NCI-H2081 (cell line): ENCODE measurements at regions not wholly inside any gene's neighbourhood (a gene's known extent, or its start where the extent isn't known, plus 50 kb on each side); places are given as distances from the start of the nearest gene placed in this dataset.

Experiments used
- DNase-seq, 2 experiments: peaks; one replicate each; lab custom pipeline; 2025; lab: John Stamatoyannopoulos, UW

DNA sequence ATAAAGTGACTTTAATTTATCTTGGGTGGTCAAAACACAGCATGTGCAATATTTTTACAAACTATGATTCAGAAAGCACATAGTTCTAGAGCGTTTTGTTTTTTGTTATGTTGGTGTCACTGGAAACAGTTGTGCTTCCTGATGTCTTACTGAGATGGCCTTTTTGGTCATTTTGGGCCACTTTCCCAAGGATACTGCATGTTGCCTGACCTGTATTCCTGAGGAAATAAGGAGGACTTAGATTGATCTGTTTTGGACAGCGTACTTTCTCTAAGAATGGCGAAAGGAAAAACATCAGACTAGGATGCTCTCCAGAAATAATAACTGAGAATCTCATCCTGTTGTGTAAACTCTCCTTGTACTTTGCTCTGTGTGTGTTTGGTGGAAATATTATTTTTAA lies 451.2 kb downstream of the USP25 start:
- no peak for DNase-seq

DNA sequence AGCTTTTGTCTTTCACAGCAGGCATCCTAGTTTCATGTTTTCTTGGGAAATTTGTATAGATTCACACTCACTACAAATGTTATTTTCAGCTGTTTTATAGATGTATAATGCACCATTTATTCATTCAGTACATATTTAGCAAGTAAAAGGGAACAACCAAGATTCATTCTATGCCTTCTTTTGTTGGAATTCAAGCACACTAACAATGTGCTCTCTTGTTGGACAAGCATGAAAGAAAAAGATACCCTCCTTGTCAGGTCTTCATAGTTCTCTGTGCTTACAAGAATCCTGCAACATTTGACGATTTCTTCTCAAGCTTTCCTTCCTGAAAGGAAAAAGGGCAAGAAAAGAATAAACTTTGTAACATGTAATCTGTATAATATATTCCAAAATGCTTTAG lies 456.0 kb downstream of the USP25 start:
- no peak for DNase-seq

DNA sequence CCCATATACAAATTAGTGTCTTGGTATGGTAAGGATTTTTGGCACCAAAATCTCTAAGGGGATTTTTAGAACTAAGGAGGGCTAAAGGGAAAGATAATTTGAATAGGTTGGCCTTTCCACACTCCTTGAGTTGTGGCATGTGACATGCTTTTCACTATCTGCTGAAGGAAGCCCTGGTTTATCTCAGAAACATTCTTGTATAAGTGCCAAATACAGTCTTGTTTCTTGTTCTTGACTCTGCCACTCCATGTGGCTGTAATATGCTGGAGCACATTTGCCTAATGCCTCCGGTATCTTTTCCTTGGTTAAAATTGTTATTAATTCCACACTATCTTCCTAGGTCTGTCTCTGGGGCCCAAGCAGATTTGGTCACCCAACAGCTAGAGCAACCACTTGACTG lies 457.0 kb downstream of the USP25 start:
- no peak for DNase-seq

DNA sequence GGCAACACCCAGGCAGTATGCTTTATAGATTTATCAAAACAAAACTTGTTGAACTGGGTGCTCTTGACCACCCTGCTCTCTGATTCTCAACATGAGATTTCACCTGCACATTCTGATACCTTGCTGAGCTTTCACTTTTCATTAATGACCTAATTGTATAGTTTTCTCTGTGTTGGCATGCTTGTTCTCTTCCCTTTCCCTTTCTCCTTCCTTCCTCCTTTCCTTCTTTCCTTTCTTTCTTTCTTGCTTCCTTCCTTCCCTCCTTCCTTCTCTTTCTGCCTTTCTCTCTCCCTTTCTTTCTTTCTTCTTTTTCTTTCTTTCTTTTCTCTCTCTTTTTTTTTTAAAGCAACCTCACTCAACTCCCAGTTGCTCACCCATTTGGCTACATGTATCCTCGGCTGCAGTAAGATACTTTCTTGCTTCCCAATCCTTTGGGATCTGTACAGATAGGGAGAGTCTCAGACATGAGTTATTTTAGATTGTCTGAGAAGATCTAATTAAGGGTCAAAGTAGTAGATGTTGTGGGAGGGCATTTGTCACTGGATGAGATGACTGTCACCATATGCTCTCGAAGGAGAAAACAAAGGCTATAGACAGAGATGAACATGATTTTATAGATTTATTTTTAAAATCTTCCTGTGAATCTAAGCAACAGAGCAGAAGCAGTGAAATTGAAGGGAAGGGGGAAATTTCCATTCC lies 458.0 kb downstream of the USP25 start:
- no peak for DNase-seq

DNA sequence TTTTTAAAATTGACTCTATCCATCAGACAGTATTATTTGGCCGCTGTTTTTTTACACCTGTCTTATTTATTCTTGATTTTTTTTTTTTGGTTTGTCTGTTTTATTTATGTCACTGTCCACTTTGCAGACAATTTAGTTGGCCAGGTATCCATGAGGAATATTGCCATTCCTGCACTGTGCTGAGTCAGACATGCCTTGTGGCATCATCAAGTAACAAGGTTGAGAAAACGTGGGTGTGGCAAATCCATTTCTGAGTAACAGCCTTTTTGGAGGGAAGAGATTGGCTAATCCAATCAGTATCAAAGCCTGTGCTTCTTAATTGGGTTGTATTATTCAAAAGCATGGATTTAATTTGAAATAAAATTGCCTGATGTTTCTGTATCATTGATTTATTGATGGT lies 463.1 kb downstream of the USP25 start:
- DNase-seq, result no peak

DNA sequence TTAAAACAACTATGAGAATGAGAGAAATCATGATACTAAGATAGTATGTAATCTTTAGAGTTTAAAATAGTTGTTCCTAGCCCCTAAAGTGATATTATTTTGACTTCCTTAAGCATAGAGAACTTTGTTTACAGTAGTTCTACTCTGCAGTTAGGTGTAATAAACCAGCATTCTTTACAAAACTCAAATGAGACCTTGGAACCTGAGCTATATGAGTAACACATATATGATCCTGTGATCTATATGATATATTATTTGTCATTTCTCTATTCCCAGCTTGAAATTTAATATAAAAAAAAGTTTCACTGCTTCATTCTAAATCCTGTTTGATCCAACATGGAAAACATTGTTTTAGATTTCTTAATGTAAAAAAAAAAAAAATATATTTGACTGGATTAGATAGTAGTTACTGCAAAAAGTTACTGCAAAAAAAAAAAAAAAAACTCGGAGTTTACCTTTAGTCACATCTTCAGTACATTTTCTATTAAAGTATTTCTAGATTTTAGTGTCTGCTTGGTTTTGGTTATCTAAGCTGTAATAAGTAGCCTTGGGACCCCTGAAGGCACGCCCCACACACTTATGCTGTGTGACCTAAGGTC lies 463.8 kb downstream of the USP25 start:
- no peak for DNase-seq

DNA sequence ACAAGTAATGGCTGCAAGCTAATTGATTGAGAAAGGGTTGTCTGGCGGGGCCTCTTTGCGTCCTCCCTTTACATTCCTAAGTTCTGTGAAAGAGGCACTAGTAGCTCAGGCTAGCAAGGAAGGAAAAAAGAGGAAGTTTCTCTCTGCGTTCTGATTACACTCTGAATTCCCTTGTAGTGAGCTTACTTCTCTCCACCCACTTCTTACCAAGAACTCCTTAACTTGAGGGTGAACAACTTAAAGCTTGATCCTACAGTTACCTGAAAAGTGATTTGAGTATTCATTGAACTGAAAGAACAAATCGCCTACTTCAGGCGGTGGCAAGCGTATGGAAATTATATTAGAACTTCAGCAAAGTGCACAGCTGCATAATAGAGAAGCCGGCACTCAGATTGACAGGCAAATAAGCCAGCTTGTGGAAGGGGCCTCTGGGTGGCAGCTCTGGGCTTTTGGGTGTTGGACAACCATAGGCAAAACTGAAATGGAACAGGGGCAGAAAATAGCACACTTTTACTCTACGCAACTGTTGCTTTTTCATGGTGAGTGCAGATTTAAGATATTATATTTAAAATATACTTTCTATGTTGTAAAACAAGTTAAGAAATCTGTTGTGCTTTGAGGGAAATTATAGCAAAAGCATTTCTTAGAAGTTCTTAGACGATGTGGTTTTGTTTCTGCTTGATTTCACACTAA lies 464.5 kb downstream of the USP25 start:
- DNase-seq, result no peak

DNA sequence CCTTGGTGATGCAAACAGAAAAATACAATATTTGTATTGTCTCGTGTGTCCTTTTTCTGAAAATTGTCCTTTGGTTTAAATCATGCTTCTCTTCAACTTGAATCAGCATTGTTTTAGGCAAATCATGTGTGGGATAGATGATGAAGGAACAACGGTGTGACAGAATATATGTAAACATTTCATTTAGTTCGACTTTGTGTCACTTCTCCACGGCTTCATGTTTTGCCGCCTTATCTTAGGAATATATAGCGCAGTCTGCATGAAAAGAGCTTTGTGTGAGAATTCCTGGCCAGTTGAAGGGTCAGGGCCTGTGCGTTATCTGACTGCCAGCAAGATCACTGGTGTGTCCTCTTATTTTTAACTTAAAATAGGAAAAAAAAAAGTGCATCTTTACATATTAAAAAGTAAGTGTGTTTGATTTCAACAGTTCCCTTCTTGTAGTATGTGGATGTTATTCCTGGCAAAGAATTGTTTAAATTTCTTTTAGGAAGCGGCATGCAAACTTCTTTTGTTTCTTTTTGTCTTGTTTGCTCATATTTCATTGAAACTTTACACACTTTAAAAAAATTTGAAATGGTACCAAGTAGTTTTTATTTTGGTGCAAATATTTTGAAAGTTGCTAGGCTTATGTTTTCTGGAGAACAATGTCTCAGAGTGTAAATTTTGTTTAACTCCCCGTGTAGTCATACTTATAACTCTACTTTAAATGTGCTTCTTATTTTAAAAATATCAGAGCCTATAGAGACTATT lies 465.2 kb downstream of the USP25 start:
- DNase-seq, result no peak

DNA sequence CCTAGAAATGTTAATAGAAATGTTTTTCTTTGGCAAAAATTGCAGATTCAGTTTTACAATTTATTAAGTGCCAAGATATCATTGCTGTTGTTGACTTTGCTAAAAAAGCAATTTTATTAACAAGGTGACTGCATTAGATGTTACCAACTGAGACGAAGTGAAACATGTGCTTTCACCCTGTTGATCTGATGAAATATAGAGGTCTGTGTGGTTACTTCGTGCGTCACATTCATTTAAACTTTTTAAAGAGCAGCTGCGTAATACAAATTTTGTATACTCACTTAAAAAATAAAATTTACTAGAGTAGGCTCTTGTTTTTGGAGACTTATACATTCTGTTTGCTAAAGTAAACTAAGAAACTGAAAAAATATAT lies 465.7 kb downstream of the USP25 start:
- DNase-seq, result no peak

DNA sequence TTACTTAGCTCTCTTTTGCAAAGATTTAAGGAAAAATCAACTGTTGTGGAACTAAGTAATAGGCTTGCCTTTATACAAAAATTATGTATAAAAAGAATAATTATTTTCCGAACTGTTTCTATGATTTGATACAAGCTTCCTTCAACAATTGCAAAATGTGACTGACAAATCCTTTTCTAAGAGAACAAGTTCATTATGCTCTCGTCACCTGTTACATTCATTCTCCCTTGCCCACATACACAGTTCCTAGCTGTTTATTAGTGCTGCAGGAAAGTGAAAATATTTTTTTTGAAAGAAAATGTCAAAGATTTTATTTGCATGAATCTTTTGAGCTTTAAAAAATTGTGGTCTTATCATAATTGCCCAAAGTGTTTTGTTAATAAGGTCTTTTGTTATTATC lies 466.2 kb downstream of the USP25 start:
- no peak for DNase-seq

DNA sequence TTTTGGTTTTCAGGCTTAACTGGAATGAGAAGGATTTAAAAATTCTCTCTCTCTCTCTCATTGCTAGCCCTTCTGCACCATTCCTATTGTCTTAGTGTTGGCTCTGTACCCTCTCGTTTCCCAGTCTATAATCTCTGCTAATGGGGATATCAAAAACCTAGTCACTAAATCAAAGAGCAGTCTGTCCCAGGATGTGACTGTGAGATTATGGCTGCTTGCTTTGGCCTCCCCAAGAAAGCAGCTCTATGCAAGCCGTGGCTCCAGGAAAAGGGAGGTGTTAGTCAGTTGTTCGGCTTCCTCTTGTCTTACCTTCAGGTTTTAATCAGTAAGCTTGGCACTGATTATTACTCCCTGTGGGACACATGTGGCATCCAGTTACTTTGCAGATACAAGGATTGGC lies 468.8 kb downstream of the USP25 start:
- DNase-seq, result no peak

DNA sequence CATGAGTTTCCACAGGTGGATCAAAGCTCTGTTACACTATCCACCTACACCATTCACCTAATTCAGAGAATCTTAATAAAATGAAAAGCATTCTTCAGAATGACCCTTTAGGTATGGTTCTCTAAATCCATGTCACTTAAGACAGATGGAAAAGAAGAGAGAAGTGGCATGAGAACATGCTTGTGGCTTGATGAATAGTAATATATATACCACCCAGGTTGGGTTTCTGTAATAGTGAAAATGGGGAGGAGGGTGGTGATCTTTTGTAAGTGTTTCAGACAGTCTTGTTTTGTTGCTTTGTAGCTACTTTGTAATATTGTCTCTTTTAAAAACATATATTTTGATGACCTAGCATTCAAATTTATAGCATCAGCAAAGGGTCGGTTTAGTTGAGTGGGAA lies 469.8 kb downstream of the USP25 start:
- DNase-seq, result no peak

DNA sequence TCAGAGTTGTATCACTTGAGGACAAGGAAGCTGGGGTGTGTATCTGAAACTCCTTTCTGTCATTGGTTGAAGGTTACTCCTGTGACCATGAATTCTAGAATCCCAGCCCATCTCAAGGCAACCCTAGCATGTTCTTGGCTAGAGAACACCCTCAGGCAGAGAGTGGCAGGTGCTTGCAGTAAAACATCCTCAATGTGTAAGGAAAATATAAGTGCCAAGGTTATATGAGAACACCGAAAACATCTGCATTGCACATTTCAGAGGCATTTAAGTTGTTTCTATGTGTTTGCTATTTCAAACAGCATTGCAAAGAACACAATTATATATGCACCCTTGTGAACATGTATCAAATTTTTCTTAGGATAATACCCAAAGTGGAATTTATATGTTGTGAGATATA lies 471.9 kb downstream of the USP25 start:
- DNase-seq, result no peak

DNA sequence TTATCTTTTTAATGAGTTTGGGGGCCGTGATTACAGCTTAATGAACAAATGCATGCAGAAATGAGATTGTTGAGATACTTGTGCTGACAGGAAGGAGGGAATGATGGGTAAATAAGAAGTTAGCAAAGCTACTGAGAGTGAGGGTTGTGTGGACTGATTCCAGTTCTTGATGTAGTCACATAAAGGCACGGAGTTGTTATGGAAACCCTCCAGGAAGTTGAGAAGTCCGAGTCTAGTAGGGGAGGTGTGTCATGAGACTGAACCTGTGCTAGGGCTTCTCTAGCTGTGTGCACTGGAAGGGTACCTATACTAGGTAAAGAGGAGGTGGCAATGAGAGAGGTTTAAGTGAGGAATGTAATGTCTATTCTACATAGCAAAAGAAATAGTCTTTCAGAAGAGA lies 475.7 kb downstream of the USP25 start:
- DNase-seq, result no peak

DNA sequence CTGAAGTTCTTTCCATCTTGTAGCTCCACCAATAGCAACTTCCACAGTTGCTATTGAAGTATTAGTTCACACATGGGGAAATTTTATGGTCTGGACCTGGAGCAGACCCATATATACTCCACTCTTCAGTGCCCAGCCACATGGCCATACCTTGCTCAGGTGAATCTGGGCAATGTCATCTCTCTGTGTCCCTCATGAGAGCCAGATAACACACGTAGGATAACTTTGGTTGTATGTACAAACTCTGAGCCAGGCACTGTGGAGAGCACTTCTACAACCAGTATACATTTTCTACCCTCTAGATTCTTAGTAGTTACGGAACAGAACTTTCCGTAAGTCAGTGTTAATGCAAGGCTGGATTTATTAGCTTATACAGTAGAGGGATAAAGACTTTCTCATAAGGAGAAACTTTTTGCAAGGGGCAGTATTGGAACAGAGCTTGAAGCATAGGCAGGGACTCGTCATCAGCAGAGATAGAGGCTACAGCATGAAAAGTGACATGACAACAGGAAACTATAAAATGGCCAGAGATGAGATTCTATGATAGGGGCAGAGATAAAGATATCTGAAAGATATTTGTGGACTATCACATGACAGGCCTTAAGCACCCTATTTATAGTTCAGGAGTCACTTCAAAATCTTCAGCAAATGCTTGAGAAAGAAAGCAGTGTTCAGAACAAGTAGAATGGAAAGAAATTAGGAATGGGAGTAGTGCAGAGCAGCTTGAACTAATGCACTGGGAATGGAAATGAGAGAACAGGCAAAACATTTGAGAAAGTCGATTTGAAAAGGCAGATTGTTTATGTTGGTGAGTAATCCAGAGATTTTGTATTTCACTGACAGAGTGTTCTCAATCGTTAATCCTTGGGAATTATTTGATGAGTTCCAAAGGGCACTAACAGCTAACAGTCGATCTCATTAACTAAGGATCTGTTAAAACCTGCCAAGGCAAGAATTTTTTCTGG lies 481.8 kb downstream of the USP25 start:
- no peak for DNase-seq

DNA sequence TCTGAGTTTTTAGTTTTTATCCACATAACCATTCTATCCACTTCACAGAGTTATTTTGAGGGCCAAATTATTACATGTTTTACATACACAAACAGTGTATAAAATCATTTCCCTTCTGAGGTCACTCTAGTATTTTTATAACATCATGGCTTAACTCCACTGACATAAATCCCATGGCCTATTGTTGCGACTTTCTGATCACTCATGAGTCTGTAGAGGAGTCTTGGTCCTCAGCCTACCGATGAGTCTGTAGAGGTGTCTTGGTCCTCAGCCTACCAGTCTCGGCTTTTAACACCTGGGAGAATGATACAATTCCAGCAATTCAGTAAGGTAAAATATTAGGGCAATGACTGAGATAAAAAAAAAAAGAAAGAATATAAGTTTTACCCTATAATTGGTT lies 483.7 kb downstream of the USP25 start:
- DNase-seq, result no peak

DNA sequence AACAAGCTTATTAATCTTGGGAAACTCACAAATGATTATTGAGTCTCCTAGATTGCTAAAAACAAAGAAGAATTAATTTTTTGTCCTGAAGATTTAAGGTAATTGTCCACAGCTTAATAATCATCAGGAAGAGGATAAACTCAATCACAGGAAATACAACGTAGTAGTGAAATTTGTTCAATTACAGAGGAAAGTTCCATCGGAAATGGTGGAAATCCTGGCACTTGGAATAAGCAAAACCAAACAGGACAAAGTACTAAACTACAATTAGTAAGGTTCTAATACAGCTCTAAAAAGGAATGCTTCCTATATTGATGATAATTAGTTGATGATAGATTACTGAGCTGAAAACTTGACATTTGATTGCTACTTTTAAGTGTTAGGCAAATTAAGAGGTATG lies 485.4 kb downstream of the USP25 start:
- DNase-seq, result no peak

DNA sequence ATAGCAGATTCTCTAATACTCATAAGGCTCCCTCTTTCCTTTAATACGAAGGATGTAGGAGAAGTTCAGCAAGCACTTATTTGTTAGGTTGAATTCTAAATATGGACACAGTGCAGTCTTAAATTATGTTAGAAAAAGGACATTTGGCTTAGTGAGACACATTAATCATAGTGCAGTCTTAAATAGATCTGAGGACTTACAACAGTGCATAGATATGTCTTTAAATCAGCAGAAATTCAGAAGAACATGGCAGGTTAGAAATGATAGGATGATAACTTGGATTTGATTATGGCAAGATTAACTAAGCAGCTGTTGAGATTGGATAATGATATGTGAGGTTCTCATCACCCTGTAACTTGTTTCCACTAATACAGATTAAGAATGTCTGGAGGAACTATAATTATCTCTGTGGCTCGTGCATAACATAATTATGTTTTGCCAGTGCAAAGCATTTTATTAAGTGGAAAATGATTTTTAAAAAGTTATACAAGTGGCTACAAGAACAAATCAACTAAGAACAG lies 485.9 kb downstream of the USP25 start:
- no peak for DNase-seq

DNA sequence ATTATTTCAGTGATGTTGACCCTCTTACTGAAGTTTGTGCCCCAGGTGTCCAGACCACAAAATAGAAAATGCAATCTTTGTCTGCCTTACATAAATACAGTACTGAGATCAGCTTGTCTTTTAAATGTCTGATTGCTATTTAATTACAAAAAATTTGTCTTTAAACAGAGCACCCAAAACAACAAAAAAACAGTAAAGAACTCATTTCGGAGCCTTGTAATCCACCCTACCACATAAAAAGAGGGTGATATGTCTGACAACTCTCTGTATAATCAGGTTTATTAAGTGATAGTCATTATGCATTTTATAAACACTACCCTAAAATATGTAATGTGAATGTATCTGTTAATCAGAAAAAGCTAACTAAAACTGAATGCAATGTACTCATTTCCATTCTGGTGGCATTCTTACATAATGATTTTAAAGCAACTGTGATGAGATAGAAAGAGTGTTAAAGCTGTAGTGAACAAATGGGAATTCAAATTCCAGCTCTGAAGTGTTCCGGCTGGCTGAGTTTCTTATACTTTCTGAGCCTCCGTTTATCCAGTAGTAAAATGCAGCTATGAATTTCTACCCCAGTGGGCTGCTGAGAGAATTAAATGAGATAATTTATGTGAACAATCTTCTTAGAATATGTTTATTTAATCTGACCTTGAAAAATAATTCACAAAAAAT lies 486.6 kb downstream of the USP25 start:
- DNase-seq, result no peak

DNA sequence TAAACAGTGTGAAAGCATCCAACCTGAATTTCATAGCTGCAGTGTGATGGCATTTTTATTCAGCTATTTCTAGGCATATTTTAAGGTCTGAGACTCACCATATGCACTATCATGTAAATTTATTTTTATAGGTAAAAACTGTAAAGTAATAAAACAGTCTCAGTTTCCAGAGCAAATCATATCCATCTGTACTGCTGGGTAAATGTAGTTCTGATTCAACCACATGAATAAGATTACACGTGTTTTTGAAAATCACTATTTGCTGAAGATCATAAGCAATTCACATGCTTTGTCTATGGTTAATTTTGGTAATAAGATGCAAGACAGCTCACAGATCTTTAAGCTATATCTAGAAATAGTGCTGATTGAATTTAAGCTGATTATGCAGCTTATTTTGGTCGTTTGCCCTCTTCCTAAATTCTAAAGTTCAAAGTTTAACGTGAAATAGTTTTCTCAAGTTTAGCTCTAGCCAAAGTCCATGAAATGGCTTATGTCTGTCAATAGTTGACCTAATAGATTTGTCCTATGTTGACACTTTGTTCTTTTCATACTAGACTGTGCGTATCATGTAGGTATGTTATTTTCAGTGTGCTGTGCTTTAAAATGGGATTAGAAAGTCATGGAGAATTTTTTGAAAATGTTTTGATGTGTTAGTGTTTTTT lies 489.0 kb downstream of the USP25 start:
- DNase-seq, result no peak
